ENCODE measurements at regions not wholly inside any gene's neighbourhood (a gene's known extent, or its start where the extent isn't known, plus 50 kb on each side); places are given as distances from the start of the nearest gene placed in this dataset.

DNA sequence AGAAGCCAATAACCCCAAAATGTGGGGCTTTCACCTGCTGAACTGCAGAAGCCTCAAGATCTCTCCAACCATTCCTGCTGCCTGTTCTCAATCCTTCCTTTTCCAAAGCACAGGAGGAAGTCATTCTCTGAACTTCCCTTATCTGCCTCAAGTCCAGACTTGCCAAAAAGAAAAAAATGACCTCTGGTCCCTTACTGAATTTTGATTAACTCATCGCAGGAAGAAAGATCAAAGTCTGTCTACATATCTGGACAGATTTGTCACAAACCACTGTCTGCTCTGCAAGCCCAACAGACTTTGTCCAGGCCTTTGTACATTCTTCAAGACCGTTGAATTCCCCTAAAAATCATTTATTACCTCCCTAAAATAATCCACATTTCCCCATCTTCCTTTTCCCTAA, 126.5 kb upstream of the NBEA start:
- H3K4me3 ChIP-seq (ENCODE audit: control insufficient read depth, low read depth, low read length): no peak overlapping the region
- no peak for DNase-seq (ENCODE audit: low read depth)
- TF ChIP-seq, protein P1, sequence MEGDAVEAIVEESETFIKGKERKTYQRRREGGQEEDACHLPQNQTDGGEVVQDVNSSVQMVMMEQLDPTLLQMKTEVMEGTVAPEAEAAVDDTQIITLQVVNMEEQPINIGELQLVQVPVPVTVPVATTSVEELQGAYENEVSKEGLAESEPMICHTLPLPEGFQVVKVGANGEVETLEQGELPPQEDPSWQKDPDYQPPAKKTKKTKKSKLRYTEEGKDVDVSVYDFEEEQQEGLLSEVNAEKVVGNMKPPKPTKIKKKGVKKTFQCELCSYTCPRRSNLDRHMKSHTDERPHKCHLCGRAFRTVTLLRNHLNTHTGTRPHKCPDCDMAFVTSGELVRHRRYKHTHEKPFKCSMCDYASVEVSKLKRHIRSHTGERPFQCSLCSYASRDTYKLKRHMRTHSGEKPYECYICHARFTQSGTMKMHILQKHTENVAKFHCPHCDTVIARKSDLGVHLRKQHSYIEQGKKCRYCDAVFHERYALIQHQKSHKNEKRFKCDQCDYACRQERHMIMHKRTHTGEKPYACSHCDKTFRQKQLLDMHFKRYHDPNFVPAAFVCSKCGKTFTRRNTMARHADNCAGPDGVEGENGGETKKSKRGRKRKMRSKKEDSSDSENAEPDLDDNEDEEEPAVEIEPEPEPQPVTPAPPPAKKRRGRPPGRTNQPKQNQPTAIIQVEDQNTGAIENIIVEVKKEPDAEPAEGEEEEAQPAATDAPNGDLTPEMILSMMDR (conservative IDR thresholded peaks at IDR 0.05; ENCODE audit: control insufficient read depth, insufficient read depth, low read depth, low read length): no peak

DNA sequence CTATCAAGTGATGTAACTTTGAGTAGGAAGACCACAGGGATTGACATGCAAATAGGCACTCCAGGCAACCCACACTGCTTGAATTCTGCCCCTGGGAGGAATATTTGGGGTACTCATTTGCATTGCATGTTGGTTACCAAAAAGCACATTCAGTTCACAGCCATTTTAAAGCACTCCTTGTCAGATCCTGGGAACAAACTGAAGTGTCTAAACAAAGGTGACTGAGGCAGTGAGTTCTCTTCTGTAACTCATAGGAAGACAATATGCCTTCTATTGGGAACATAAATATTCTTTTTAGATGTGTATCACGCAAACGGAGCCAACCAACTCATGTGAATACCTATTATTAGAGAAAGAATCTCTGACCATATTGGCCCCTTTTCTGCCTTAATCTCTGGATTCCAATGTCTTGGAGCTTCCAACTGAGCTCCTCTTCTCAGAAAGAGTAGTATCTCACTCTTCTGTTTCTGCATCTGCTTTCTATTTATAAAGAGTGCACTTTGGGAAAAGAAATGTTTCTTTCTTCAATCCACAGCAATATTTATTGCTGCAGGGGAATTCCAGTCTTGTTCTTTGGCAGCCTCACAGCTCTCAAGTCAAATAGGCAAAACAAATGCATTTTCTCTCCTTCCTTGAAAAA, 125.7 kb upstream of the NBEA start:
- H3K4me3 ChIP-seq (ENCODE audit: control insufficient read depth, low read depth, low read length): no peak overlapping the region

DNA sequence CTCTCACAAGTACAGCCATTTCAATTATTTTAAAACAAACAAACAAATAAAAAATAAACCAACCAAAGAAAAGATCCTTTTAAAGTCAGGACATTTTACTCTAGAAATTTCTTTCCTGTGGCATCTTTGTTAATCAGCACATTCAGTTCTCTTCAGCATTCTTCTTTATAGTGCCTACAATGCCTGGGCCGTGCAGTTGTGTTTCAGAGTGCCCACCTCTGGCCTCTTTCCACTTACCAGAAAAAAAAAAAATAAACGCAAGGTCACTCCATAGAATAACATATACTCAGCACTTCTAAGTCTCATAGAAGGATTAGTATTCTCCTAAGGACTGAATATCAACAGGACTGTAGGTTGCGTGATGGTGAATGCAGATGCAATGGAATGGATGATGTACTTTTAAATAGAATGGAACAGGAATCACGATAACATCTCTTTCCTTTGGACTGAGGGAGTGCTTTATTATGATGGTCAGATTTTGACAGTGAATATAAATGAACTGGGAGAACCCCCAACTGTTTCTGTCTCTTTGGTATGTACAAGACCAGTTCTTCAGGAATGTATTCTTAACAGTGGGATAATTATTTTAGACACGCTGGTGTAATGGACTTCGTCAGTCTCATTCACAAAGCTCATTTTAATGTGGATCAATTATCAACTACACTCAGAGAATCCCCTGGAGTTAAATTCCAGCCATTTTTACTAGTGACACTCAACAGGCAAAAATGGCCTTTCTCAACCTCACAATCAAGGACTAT, 125.0 kb upstream of the NBEA start:
- H3K4me3 ChIP-seq (ENCODE audit: control insufficient read depth, low read depth, low read length): no peak overlapping the region
- DNase-seq (ENCODE audit: low read depth): no peak
- TF ChIP-seq, protein P1 (conservative IDR thresholded peaks at IDR 0.05; ENCODE audit: control insufficient read depth, insufficient read depth, low read depth, low read length): no peak

More for the DNA sequence above, 125.7 kb upstream of the NBEA start:
- DNase-seq (ENCODE audit: low read depth): no peak
- TF ChIP-seq, protein P1 (conservative IDR thresholded peaks at IDR 0.05; ENCODE audit: control insufficient read depth, insufficient read depth, low read depth, low read length): no peak

DNA sequence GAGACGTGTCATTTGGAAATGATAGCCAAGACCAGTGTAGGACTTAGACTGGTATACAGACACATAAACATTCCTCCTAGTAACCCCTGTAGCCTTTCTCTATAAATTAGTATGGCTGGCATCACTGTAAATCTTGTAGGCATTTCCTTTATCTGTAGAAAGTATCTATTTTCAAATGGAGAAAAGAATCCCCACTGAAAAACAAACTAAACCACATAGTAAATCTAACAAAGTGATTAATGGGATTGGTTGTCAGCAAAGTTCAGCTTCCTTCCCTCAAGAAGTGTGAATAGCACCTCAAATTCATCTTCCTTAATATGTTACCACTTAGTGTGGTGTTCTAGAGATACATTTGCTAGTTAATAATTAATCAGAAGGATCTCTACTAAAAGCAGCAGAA, 119.4 kb upstream of the NBEA start:
- H3K4me3 ChIP-seq (ENCODE audit: control insufficient read depth, low read depth, low read length): no peak overlapping the region
- no peak for DNase-seq (ENCODE audit: low read depth)
- TF ChIP-seq, protein P1 (conservative IDR thresholded peaks at IDR 0.05; ENCODE audit: control insufficient read depth, insufficient read depth, low read depth, low read length): no peak

DNA sequence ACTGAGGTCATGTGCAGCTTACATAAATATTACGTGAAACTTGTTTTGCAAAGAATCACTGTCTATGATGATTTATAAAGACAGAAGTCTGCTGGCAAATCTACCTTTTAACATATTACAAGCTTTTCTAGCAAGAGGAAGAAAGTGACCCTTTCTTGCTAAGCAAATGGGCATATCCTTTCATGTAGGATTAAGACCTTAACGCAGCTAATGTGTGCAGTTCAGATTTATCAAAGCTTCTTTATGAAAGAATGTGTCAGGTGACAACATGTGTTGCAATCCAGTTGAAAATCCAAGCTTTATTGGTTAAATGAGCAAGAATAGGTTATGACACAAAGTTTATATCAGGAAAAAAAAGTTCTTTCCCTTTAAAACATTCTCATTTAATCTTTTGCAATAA, 115.6 kb upstream of the NBEA start:
- DNase-seq (ENCODE audit: low read depth): no peak
- H3K4me3 ChIP-seq (ENCODE audit: control insufficient read depth, low read depth, low read length): no peak overlapping the region
- TF ChIP-seq, protein P1 (conservative IDR thresholded peaks at IDR 0.05; ENCODE audit: control insufficient read depth, insufficient read depth, low read depth, low read length): no peak

DNA sequence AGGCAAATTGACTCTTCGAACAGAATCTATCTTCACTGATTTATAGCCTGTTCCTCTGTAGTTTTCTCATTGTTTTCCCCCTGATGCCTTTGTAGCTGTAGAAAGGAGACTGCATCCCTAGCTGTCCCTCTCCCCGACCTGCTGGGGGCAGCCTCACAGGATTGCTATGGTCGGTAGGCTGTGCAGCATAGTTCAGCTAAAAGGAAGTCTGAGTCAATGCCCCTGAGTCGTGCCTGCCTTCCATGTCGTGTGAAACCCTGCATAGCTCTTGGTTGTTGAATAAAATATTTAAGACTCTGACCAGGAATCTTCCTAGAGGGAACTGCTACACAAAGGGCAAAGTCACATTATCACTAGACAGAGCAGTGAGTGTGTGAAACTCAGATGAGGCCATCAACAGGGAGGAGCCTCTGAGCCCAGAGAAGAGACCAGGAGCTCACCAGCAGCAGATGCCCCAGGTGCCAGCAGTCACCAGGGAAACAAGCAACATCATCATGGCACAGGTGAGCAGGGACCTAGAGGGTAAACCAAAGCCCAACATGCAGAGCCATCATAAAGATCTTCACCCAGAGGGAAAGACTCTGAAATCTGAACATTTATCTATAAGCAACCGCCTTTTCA, 108.4 kb upstream of the NBEA start:
- TF ChIP-seq, protein P1 (conservative IDR thresholded peaks at IDR 0.05; ENCODE audit: control insufficient read depth, insufficient read depth, low read depth, low read length): no peak
- H3K4me3 ChIP-seq (ENCODE audit: control insufficient read depth, low read depth, low read length): no peak overlapping the region
- DNase-seq (ENCODE audit: low read depth): no peak
